Osteocyte (in vitro differentiated cells): ENCODE measurements at regions not wholly inside any gene's neighbourhood (a gene's known extent, or its start where the extent isn't known, plus 50 kb on each side); places are given as distances from the start of the nearest gene placed in this dataset.

Experiments
- DNase-seq: peaks from one replicate; pipeline ENCODE4 v3.0.0; 2021; ENCODE audit warnings: mixed read lengths; ENCODE audit not compliant: unreplicated experiment; ENCODE audit errors: extremely low spot score
- H3K27ac Mint-ChIP-seq: one replicate; pipeline ENCODE4 v1.8.0; 2021; ENCODE audit warnings: mild to moderate bottlenecking, mixed read lengths; ENCODE audit not compliant: unreplicated experiment
- H3K27me3 Mint-ChIP-seq: one replicate; pipeline ENCODE4 v1.8.0; 2021; ENCODE audit warnings: mixed read lengths; ENCODE audit not compliant: unreplicated experiment
- H3K36me3 Mint-ChIP-seq: one replicate; pipeline ENCODE4 v1.8.0; 2021; ENCODE audit warnings: mixed read lengths; ENCODE audit not compliant: unreplicated experiment
- H3K4me1 Mint-ChIP-seq: one replicate; pipeline ENCODE4 v1.8.0; 2021; ENCODE audit warnings: mixed read lengths; ENCODE audit not compliant: unreplicated experiment
- H3K4me3 Mint-ChIP-seq: one replicate; pipeline ENCODE4 v1.8.0; 2021; ENCODE audit warnings: mild to moderate bottlenecking, moderate library complexity, mixed read lengths; ENCODE audit not compliant: unreplicated experiment
- H3K9me3 Mint-ChIP-seq: one replicate; pipeline ENCODE4 v1.8.0; 2021; ENCODE audit warnings: mixed read lengths; ENCODE audit not compliant: unreplicated experiment
- CTCF ChIP-seq: fragments of 200-600 bp; sonication (generic); IDR thresholded peaks from 2 replicates; pipeline ENCODE4 v1.5.0; 2021; ENCODE audit warnings: antibody characterized with exemption, mild to moderate bottlenecking, moderate library complexity

DNA sequence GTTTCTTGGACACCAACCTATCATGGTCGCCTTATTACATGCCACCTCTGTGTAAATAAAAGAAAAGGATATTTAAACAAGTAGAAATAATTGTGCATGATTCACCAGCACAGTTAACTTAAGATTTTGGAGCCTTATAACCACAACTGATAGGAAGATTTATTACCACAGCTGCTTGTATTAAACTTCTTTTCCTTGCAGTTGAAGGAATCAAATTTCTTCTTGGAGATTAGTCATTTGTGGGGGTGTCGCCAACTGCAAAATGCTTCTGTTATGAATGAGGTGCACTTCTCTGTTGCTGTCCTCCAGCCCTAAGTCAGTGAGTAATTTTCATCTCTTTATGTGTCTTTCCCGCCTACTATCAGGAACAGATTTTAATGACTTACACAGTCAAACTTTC is 73.3 kb downstream of the OR13H1 start:
- H3K4me3 Mint-ChIP-seq, result no peak overlapping the region
- no peak overlapping the region for H3K27ac Mint-ChIP-seq
- peaks cover 25% of the 10 kb centered on the region for H3K27me3 Mint-ChIP-seq
- no peaks in the 10 kb centered on the region for H3K36me3 Mint-ChIP-seq
- peaks cover 2% of the 10 kb centered on the region for H3K4me1 Mint-ChIP-seq
- no peaks in the 10 kb centered on the region for H3K9me3 Mint-ChIP-seq
- no peak for DNase-seq
- no peak for TF ChIP-seq CTCF

DNA sequence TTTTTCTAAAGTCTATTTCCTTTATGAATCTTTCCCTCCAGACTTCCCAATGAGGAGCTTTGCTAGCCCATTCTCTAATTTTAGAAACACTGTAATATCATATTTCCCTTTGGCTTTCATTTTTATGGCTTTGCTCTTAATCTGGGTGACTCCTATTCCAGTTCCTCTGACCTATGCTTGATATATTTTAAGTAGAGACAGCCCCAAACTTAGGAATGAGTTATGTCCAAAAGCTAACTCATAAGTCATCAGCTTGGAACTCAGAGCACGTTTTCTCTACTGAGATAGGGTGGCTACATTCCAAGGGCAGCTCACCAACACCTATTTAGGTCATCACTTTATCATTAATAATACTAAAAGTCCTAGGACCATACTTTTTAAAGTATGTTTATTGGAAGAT is 77.8 kb downstream of the OR13H1 start:
- no peaks in the 10 kb centered on the region for H3K9me3 Mint-ChIP-seq
- no peak for TF ChIP-seq CTCF
- no peak overlapping the region for H3K27ac Mint-ChIP-seq
- H3K4me3 Mint-ChIP-seq, result no peak overlapping the region
- H3K36me3 Mint-ChIP-seq, result no peaks in the 10 kb centered on the region
- DNase-seq, result no peak
- peaks cover 2% of the 10 kb centered on the region for H3K4me1 Mint-ChIP-seq
- H3K27me3 Mint-ChIP-seq, result peaks cover 19% of the 10 kb centered on the region

DNA sequence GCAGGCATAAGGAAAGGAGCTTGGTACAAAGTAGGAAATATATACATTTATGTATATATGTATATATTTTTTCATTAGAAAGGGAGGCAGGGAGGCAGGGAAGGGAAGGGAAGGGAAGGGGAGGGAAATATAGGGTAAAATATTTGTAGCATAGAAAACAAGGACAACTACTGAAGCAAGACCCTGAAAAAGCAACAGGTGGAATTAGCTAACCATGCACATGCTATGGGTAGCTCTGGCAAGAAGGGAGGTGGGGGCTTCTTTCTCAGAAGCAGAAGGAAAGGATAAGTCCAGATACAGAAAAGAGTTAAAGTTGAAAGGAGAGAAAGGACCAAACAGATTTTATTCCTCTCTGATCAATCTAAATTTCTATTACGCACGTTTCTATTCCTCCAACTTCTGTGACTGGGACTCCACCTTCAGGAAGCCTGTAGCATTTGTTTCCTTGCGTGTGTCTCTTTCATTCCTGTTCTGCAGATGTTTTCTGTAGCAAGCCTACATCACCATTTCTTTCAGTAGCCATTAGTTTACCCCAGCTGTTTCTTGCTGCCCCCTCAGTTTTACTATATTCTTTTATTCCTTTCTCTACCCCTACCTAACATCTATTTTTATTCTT is 82.9 kb downstream of the OR13H1 start:
- Mint-ChIP-seq H3K4me3 (no peak overlapping the region), H3K4me1 (no peaks in the 10 kb centered on the region), H3K9me3 (no peaks in the 10 kb centered on the region), H3K36me3 (no peaks in the 10 kb centered on the region), H3K27ac (no peak overlapping the region), H3K27me3 (peaks cover 37% of the 10 kb centered on the region)
- DNase-seq, result no peak
- peak; percentile 80 for TF ChIP-seq CTCF

DNA sequence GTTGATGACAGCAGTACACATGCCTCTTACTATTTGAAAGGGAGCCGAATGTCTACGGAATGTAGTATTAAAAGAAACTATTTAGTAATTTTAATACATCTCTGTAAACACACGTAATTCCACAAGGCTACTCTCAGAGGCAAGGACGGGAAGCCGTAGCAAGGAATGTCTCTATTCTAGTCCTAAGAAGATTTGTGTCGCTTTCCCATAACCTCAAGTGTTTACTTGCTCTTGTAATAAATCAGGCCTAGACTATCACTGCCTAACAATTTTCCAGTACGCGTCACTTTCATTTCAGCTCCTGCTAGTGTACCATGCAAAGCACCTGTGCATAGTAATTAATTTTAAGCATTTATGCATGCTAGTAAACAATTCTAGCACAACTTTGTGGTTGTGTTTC is 86.7 kb downstream of the OR13H1 start:
- DNase-seq, result no peak
- Mint-ChIP-seq H3K27me3 (peaks cover 33% of the 10 kb centered on the region), H3K4me3 (no peak overlapping the region), H3K36me3 (no peaks in the 10 kb centered on the region), H3K9me3 (no peaks in the 10 kb centered on the region), H3K4me1 (no peaks in the 10 kb centered on the region), H3K27ac (no peak overlapping the region)
- TF ChIP-seq CTCF, result no peak

DNA sequence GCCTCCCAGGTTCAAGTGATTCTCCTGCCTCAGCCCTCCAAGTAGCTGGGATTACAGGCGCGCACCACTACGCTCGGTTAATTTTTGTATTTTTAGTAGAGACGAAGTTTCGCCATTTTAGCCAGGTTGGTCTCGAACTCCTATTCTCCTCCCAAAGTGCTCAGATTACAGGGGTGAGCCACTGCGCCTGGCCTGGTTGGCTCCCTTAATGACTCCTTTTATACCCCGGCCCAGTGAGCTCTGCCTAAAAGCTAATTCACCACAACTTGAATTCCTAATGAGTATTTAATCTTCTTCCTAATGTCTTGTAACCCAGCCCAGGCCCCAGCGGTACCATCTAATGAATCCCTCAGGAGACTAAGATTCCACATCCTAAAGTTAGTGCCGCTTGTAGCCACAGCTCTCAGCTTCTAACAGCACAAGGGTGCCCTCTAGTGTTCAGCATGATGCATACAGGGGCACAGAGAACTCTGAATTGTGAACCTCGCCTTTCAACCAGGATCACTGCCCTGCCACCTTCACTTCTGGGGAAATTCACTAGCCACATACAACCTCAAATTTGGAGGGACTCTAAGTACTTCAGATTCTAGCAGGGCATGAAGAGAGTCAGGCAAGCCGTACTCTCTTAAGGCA is 89.5 kb downstream of the OR13H1 start:
- no peaks in the 10 kb centered on the region for H3K9me3 Mint-ChIP-seq
- peak; percentile 88 for DNase-seq
- no peaks in the 10 kb centered on the region for H3K4me1 Mint-ChIP-seq
- no peaks in the 10 kb centered on the region for H3K36me3 Mint-ChIP-seq
- H3K27me3 Mint-ChIP-seq, result peaks cover 23% of the 10 kb centered on the region
- H3K27ac Mint-ChIP-seq, result no peak overlapping the region
- no peak overlapping the region for H3K4me3 Mint-ChIP-seq
- TF ChIP-seq CTCF, result peak; percentile 95
